A673 (cell line): ENCODE measurements at regions not wholly inside any gene's neighbourhood (a gene's known extent, or its start where the extent isn't known, plus 50 kb on each side); places are given as distances from the start of the nearest gene placed in this dataset.

Experiments used
- CTCF ChIP-seq: fragments of 300-800, 200-600 bp; sonication (generic); conservative IDR thresholded peaks from 2 replicates; pipeline ENCODE4 v1.5.1; 2017; ENCODE audit warnings: low read depth, mild to moderate bottlenecking, antibody characterized with exemption, low read length, moderate library complexity, mixed read lengths
- EZH2 ChIP-seq: fragments of 200-600 bp; sonication (generic); IDR thresholded peaks from 2 replicates; pipeline ENCODE4 v1.6.1; 2017; ENCODE audit warnings: borderline replicate concordance, low read depth, mild to moderate bottlenecking, mixed read lengths, antibody characterized with exemption, low read length; ENCODE audit not compliant: poor library complexity, severe bottlenecking

DNA sequence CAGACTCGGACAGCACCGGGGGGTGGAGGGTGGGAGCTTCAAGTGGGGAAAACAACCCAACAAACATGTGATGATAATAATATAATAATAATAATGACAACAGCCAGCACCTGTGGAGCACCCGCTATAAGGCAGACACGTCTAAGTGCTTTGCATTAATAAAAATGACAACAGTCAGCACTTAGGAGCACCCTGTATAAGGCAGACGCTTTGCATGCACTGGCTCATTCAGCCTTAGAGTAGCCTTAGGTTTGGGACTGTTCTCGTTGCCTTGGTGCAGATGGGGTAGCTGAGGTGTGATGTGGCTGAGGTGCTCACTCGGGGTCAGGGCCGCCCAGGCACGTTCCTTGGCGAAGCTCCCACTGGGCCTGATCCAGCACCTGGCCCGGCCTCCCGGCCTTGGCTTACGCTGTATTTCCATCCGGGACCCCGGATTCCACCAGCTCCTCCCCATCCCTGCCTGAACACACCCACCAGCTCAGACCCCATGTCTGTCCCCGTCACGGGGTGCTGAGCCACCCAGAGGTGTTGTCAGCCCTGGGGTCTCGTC, 144.0 kb upstream of the CIBAR2 start:
- TF ChIP-seq CTCF = no peak
- no peak for TF ChIP-seq EZH2
